ENCODE measurements at regions not wholly inside any gene's neighbourhood (a gene's known extent, or its start where the extent isn't known, plus 50 kb on each side); places are given as distances from the start of the nearest gene placed in this dataset.

- in situ Hi-C loops (cut with HindIII; ENCODE audit: low sequenced_read_pairs) = no loop called here
Measured at GRCh38 chr14:24688030-24688658, 54.2 kb upstream of the GZMB start.

More at GRCh38 chr14:24688030-24688658, 54.2 kb upstream of the GZMB start:
- no peak for TF ChIP-seq CTCF (IDR thresholded peaks at IDR 0.05; ENCODE audit: low read depth, low read length)
- DNase-seq (ENCODE audit: low read depth, low spot score) = no peak
- H3K4me3 ChIP-seq (ENCODE audit: low read depth, low read length) = no peak overlapping the region

Measured in astrocyte of the spinal cord (primary cell).